HG03159 (cell line): ENCODE measurements at regions not wholly inside any gene's neighbourhood (a gene's known extent, or its start where the extent isn't known, plus 50 kb on each side); places are given as distances from the start of the nearest gene placed in this dataset.
"Not testable (repeated sequence)": the region's sequence is repeated elsewhere in the genome, so short reads cannot be mapped to it uniquely, and the experiment has no call there.

Experiments used
- ATAC-seq: cut with Tn5 transposase; IDR thresholded peaks from one replicate; pipeline ENCODE4 v1.9.1; 2021; ENCODE audit warnings: mild to moderate bottlenecking, moderate library complexity; ENCODE audit not compliant: unreplicated experiment

DNA sequence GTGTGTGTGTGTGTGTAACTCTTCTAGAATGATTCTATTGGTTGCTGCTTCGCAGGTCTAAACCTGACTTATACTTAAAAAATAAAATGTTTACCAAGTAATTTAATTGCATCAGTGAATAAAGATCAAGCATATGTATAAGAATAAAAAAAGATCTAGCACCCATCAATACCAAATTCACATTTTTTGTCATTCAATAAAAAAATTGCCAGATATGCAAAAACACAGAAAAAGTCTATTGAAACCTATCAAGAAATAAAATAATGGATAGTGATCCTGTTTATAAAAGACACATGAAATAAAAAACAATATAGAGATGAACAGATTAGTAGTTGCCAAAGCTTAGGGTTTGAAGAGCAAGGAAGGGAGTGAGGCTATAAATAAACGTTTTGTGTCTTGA, 2095.0 kb upstream of the ACO1 start:
- ATAC-seq, result no peak

DNA sequence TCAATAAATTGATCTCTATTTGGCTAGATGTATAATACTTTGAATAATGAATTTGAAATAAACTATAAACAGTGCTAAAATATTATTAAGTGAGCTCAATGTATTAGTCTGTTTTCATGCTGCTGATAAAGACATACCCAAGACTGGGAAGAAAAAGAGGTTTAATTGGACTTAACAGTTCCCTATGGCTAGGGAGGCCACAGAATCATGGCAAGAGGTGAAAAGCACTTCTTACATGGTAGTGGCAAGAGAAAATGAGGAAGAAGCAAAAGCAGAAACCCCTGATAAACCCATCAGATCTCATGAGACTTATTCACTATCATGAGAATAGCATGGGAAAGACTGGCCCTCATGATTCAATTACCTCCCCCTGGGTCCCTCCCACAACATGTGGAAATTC, 2092.4 kb upstream of the ACO1 start:
- not testable (repeated sequence) for ATAC-seq

DNA sequence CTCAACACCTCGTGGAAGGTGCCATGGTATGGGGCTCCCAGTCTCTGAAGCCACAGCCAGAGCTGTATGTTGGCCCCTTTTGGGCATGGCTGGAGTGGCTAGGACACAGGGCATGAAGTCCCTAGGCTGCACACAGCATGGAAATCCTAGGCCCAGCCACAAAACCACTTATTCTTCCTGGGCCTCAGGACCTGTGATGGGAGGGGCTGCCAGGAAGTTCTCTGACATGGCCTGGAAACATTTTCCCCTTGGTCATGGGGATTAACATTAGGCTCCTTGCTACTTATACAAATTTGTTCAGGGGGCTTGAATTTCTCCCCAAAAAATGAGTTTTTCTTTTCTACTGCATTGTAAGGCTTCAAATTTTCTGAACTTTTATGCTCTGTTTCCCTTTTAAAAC, 2091.2 kb upstream of the ACO1 start:
- ATAC-seq, result no peak

DNA sequence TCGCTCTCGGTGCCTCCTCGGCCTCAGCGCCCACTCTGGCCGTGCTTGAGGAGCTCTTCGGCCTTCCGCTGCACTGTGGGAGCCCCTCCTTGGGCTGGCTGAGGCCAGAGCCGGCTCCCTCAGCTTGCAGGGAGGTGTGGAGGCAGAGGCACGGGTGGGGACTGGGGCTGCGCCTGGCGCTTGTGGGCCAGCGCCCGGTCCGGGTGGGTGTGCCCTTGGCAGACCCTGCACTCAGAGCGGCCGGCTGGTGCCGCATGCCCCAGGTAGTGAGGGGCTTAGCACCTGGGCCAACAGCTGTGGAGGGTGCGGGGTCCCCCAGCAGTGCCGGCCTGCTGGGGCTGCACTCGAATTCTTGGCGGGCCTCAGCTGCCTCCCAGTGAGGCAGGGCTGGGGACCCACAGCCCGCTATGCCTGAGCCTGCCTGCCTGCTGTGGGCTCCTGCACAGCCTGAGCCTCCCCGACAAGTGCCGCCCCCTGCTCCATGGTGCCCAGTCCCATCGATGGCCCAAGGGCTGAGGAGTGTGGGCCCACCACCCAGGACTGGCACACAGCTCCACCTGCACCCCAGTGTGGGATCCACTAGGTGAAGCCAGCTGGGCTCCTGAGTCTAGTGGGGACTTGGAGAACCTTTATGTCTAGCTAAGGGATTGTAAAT, 2085.2 kb upstream of the ACO1 start:
- no peak for ATAC-seq

DNA sequence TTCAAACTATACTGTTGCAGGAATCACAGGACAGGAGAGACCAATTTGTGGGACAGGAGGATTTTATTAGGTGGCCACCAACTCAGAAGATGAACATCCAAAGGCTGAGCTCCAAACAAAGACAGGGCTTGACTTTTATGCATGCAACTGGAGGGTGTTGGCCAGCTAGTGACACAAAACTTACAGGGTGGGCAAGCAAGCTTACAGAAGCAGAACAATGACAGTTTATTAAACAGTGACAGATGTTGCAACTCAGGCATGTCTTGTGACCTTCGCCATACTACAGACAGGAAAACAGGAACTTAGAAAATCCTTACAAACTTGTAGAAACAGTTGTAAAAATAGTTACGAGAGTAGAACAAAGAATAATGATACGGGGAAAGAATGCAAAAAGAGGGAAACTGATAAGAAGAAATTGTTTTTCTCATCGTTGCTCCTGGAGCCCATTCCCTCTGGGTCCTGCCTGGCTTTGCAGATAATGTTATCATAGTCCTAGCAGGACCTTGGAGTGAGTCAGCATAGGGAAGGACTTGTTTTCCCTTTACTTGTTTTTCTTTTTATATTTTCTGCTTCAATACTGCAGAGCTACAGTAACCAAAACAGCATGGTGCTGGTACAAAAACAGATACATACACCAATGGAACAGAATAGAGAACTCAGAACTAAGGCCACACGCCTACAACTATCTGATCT, 2083.0 kb upstream of the ACO1 start:
- ATAC-seq, result no peak

DNA sequence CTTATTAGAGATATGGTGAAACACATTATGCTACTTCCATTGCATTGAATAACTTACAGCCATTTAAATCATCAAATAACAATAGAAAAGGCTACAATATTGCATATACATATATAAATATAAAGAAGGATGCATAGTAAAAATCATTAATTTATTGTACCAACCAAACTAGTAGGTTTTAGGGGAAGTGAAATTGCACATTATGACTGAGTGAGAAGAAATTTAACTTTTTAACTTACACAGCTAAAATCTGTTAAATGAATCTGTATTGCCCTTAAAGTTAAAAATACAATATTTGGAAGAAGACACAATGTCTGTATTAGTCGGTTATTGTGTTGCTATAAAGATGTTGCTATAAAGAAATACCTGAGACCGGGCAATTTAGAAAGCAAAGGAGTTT, 2073.7 kb upstream of the ACO1 start:
- ATAC-seq, result no peak

DNA sequence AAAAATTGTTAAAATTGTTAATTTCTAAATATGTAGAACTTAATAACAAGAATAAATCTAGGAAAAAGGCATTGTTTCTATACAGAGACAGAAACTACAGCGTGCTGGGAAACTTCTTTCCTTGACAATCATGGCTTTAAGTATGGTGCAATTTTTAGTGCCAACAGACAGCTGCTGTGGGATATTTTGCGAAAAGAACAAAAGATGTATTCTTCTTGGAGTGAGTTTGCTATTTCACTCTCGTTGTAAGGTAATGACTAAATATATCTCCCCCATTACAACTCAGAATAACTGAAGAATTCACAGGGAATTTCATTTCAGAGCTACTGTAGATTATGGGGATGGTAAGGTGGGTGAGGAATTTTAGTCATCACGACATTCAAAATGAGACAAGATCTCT, 2055.0 kb upstream of the ACO1 start:
- no peak for ATAC-seq

DNA sequence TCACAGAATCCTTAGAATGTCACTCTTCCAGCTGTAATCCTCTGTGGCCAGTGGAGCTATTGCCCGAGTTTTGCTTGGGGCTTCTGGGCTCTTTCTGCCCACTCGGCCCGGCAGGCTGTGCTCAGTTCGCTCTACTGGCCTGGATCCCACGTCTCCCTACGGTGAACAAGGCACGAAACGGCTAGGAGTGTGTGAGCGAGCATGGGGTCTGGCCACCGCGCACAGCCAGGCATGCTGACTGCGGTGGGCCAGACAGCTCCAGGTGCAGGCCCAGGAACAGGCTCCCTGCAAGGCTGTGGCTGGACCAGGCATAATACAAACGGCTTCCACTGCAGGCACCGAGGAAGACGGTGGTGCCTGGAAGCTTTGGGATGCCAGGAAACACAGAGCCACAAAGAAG, 2035.5 kb upstream of the ACO1 start:
- ATAC-seq, result no peak

DNA sequence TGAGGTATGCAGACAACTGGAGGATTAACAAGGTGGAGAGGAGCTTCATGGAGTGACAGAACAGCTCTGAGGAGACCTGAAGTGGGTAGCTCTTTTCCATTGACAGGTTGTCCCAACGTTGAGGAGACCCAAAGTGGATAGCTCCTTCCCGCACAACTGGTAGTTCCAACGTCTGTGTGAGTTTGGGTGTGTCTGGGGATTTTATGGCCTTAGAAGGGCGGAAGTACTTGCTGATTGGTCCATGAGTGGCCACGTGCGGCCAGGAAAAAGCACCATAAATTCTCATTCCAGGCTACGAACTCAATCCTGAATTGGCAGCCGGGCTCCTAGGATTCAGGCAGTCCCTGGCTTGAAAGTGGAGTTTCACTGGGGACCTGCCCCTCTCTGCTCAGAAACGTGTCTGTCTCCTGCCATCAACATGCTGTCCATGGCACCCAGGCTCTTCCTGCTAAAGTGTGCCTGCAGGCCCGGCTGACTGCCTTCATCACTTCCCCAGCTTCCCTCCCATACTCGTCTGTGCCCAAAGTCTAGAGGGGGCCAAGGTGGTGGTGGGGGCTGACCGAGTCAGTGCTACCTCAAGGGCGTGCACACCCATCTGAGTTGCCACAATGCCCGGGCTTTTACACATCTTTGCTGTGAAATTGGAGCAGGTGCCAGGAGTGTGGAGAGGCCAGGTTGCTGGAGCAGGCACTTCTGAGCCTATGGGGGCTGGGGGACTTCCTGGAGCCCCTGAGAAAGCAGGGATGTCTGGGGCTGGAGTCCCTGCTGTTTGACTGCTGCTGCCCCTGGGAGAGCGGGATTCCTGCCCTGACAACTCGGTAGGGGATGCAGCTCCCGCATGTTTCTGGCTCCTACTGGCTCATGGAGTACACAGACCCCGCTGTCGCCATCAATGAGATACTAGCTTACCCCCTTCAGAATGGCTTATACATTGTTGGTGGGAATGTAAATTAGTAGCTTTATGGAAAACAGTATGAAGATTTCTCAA, 2034.6 kb upstream of the ACO1 start:
- ATAC-seq, result no peak

DNA sequence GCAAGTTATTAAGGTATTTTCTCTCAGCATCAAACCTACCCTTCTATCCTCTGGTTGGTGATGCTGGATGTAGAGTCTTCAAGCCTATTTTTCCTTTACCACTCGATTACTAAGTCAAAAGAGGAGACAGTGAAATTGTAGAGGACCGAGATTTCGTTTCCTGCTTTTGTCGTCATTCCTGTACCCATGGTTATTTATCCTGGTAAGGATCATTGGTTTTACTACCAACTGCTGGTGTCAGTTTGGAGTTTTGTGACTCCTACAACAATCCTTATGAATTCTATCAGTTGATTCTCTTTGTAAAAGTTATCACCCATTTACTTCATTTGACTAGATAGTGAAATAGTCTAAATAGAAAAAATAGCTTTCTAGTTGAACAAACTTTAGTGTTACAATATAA, 2028.2 kb upstream of the ACO1 start:
- no peak for ATAC-seq

DNA sequence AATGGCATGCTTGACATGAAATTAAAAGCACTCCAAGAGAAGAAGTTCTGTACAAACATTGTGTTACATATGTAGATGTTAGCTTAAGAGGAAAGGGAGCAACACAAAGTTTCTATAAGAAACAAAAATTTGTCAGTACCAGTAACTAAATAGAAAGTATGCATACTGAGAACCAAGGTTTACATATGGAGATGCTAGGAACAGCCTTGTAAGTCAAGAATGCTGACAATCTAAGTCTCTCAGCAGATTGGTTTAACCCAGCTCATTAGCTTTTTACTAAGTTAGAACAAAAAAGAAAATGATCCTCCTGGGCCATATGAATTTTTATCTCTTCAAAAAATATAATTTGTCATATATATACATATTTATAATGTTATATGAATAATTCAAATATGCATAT, 2022.1 kb upstream of the ACO1 start:
- ATAC-seq, result no peak

DNA sequence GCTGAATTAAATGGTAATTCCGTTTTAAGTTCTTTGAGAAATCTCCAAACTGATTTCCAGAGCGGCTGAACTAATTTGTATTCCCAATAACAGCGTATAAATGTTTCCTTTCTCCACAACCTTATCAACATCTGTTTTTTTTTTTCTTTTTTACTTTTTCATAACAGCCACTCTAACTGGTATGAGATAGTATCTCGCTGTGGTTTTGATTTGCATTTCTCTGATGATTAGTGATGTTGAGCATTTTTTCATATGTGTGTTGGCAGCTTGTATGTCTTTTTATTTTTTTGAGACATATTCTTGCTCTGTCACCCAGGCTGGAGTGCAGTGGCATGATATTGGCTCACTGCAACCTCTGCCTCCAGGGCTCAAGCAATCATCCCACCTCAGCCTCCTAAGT, 2018.3 kb upstream of the ACO1 start:
- not testable (repeated sequence) for ATAC-seq

DNA sequence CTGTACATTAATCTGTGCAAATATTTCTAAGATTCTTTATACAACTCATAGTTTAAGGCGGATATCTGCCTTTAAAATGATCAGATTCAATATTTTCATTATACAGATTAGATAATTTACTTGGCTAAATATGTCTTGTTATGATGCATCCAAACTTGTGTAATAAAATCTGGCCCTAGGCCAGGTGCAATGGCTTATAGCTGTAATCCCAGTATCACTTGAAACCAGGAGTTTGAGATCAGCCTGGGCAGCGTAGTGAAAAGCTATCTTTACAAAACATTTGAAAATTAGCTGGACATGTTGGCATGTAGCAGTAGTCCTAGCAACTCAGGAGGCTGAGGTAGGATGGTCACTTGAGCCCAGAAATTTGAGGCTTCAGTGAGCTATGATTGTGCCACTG, 2002.2 kb upstream of the ACO1 start:
- ATAC-seq, result no peak

DNA sequence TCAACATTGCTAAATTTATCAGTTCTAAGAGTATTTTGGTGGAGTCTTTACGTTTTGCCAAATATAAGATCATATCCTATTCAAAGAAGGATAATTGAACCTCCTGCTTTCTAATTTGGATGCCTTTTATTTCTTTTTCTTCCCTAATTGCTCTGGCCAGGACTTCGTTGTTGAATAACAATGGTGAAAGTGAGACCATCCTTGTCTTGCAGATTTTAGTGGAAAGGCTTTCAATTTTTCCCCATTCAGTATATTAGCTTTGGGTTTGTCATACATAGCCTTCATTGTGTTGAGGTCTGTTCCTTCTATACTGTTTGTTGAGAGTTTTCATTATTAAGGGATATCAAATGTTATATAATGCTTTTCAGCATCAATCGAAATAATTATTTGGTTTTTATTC, 1974.2 kb upstream of the ACO1 start:
- no peak for ATAC-seq

DNA sequence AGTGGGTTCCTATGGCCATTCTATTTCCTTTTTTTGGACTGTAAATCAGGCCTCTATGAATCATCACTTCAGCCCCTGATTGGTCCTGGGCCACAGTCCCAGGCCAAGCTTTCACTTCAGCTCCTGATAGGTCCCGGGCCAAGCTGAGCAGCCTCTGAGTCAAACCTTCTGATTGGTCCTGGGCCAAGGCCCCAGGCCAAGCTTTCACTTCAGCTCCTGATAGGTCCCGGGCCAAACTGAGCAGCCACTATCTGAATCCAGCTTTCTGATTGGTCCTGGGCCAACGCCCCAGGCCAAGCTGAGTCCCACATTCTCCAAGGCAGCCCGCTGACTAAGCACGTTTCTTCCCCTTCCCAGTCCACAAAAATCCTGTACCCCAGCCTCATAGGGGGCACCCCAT, 1972.9 kb upstream of the ACO1 start:
- no peak for ATAC-seq

DNA sequence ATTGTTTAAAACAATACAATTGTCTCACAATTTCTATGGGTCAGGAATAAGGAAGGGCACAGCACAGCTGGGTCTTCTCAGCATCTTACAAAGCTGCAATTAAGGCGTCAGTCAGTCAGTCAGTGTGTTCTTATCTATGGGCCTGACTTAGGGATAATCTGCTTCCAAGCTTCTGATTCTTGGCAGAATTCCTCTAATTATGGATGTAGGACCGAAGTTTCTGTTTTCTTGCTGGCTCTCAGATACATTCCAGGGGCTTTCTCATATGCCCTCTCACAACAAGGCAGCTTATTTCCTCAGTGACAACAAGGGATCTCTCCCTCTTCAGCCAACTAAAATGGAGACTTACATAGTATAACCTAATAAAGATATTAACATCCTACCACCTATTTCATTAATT, 1925.3 kb upstream of the ACO1 start:
- no peak for ATAC-seq

DNA sequence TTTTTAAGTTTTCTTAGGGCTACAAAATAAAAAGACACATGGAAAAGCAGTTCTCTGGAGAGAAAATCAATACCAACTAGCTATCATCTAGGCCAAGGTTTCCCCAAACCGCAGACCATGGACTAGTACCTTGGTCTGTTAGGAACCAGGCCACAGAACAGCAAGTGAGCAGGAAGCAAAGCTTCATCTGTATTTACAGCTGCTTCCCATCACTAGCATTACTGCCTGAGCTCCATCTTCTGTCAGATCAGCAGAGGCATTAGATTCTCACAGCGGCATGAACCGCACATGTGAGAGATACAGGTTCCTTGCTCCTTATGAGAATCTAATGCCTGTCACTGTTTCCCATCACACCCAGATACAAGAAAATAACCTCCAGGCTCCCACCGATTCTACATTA, 1907.6 kb upstream of the ACO1 start:
- no peak for ATAC-seq

DNA sequence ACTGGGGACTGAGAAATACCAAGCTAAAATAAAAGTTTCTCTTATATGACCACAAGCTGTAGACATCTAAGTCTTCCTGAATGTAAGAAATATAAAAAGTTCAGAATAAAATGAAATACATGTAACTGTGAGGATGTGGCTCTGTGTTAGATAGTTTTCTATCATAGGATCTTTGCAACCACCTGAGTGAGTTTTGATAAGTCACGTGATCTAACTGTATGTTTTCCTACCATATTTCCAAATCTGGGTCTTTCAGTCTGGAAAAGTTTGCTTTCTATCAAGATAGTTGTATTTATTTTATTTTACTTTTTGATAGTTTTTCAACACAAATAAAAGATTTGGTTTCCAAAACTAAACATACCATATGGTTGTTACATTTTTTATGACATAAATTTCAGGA, 1905.8 kb upstream of the ACO1 start:
- ATAC-seq, result no peak

DNA sequence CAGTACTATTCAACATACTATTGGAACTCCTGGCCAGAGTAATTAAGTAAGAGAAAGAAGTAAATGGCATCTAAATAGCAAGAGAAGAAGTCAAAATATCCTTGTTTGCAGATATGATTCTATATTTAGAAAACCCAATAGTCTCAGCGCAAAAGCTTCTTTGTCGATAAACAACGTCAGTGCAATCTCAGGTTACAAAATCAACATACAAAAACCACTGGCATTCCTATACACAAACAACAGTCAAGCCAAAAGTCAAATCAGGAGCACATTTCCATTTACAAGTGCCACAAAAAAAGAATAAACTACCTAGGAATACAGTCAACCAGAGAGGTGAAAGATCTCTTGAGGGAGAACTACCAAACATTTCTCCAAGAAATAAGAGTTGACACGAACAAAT, 1901.9 kb upstream of the ACO1 start:
- ATAC-seq, result no peak

DNA sequence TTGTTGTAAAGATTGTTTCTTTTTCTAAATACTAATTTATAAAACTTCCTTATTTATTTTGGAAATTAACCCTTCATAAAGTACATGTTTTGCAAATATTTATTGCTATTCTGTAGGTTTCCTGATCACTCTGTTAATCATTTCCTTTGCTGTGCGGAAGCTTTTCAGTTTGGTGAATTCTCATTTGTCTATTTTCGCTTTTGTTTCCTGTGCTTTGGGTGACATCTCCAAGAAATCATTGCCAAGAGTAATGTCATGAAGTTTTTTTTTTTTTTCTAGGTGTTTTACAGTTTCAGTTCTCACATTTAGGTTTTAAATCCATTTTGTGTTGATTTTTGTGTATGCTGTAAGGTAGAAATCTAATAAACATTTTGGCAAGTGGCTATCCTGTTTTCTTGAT, 1899.8 kb upstream of the ACO1 start:
- no peak for ATAC-seq

DNA sequence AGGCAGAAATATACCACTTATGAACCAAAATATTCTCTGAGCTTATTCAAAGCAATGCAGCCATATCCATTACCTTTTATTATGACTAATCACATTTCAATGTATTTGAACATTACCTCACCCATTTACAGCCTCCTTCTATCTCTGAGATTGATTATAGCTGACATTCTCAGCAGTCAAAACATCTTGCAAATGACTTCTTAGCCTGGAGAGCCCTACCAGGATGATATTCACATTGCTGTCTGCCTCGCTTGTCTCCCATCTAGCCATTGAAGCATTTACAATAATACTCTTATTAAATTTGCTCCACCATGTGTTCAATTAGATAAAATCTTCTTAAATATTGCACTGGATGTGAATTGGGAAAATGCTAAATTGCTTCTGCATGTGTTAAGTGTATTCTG, 1879.9 kb upstream of the ACO1 start:
- ATAC-seq, result no peak

DNA sequence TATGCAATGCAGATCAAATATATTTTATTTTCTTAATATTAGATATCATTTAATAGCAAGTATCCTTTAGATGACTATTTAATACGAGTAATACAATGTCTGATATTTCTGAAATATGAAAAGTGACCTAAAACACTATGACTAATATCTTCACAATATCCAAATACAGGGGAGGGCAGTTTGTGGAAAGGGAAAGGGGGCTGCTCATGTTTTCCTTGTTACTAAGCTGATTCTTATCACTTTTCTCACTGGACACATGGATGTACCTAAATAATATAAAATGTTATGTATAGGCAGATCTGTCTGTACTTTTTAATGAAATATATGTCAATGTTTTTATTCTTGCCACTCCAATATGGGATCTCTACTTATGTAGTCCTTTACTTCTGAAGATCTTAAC, 1879.1 kb upstream of the ACO1 start:
- ATAC-seq, result no peak
